ENCODE measurements at regions not wholly inside any gene's neighbourhood (a gene's known extent, or its start where the extent isn't known, plus 50 kb on each side); places are given as distances from the start of the nearest gene placed in this dataset.

DNA sequence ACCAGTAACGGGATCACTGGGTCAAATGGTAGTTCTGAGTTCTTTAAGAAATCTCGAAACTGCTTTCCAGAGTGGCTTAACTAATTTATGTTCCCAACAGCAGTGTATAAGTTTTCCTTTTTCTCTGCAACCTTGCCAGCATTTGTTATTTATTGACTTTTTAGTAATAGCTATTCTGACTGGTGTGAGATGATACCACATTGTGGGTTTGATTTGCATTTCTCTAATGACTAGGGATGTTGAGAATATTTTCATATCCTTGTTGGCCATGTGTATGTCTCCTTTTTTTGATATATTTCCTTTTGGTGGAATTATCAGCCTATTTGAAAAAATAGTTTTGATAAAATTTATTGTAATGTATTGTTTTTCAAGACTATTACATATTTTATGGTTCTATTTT, 701.2 kb upstream of the FBXO33 start:
- H3K36me3 ChIP-seq (ENCODE audit: control insufficient read depth in 4 of 4, insufficient read depth in 3 of 4, low read depth in 1 of 4, low read length in 3 of 4): no peaks in the 10 kb centered on the region
- no peak overlapping the region for H3K4me3 ChIP-seq (ENCODE audit: low read depth in 1 of 3, low read length in 3 of 3)
- TF ChIP-seq, protein P1, sequence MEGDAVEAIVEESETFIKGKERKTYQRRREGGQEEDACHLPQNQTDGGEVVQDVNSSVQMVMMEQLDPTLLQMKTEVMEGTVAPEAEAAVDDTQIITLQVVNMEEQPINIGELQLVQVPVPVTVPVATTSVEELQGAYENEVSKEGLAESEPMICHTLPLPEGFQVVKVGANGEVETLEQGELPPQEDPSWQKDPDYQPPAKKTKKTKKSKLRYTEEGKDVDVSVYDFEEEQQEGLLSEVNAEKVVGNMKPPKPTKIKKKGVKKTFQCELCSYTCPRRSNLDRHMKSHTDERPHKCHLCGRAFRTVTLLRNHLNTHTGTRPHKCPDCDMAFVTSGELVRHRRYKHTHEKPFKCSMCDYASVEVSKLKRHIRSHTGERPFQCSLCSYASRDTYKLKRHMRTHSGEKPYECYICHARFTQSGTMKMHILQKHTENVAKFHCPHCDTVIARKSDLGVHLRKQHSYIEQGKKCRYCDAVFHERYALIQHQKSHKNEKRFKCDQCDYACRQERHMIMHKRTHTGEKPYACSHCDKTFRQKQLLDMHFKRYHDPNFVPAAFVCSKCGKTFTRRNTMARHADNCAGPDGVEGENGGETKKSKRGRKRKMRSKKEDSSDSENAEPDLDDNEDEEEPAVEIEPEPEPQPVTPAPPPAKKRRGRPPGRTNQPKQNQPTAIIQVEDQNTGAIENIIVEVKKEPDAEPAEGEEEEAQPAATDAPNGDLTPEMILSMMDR (IDR thresholded peaks at IDR 0.05; ENCODE audit: low read depth, low read length, missing input control): no peak
- no peak for TF ChIP-seq GABPA (IDR thresholded peaks at IDR 0.05 in 1 of 2, conservative IDR thresholded peaks at IDR 0.05 in 1 of 2)
- TF ChIP-seq YY1 (IDR thresholded peaks at IDR 0.05): no peak
- no peak for TF ChIP-seq FOXA2 (IDR thresholded peaks at IDR 0.05)
- TF ChIP-seq SP1 (IDR thresholded peaks at IDR 0.05): no peak
- TF ChIP-seq, protein P2, sequence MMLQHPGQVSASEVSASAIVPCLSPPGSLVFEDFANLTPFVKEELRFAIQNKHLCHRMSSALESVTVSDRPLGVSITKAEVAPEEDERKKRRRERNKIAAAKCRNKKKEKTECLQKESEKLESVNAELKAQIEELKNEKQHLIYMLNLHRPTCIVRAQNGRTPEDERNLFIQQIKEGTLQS (IDR thresholded peaks at IDR 0.05): no peak
- no peak for TF ChIP-seq HNF4G (IDR thresholded peaks at IDR 0.05)
- TF ChIP-seq, protein P3, sequence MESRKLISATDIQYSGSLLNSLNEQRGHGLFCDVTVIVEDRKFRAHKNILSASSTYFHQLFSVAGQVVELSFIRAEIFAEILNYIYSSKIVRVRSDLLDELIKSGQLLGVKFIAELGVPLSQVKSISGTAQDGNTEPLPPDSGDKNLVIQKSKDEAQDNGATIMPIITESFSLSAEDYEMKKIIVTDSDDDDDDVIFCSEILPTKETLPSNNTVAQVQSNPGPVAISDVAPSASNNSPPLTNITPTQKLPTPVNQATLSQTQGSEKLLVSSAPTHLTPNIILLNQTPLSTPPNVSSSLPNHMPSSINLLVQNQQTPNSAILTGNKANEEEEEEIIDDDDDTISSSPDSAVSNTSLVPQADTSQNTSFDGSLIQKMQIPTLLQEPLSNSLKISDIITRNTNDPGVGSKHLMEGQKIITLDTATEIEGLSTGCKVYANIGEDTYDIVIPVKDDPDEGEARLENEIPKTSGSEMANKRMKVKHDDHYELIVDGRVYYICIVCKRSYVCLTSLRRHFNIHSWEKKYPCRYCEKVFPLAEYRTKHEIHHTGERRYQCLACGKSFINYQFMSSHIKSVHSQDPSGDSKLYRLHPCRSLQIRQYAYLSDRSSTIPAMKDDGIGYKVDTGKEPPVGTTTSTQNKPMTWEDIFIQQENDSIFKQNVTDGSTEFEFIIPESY (IDR thresholded peaks at IDR 0.05): no peak
- TF ChIP-seq FOXA1 (IDR thresholded peaks at IDR 0.05): no peak
- TF ChIP-seq, protein P4, sequence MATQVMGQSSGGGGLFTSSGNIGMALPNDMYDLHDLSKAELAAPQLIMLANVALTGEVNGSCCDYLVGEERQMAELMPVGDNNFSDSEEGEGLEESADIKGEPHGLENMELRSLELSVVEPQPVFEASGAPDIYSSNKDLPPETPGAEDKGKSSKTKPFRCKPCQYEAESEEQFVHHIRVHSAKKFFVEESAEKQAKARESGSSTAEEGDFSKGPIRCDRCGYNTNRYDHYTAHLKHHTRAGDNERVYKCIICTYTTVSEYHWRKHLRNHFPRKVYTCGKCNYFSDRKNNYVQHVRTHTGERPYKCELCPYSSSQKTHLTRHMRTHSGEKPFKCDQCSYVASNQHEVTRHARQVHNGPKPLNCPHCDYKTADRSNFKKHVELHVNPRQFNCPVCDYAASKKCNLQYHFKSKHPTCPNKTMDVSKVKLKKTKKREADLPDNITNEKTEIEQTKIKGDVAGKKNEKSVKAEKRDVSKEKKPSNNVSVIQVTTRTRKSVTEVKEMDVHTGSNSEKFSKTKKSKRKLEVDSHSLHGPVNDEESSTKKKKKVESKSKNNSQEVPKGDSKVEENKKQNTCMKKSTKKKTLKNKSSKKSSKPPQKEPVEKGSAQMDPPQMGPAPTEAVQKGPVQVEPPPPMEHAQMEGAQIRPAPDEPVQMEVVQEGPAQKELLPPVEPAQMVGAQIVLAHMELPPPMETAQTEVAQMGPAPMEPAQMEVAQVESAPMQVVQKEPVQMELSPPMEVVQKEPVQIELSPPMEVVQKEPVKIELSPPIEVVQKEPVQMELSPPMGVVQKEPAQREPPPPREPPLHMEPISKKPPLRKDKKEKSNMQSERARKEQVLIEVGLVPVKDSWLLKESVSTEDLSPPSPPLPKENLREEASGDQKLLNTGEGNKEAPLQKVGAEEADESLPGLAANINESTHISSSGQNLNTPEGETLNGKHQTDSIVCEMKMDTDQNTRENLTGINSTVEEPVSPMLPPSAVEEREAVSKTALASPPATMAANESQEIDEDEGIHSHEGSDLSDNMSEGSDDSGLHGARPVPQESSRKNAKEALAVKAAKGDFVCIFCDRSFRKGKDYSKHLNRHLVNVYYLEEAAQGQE (IDR thresholded peaks at IDR 0.05): no peak
- TF ChIP-seq, protein P5, sequence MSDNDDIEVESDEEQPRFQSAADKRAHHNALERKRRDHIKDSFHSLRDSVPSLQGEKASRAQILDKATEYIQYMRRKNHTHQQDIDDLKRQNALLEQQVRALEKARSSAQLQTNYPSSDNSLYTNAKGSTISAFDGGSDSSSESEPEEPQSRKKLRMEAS (IDR thresholded peaks at IDR 0.05): no peak
- TF ChIP-seq NR2F2 (IDR thresholded peaks at IDR 0.05): no peak
- no peak for TF ChIP-seq EGR1 (IDR thresholded peaks at IDR 0.05; ENCODE audit: low read depth in 2 of 2)
- TF ChIP-seq TAF1 (conservative IDR thresholded peaks at IDR 0.05): no peak
- no peak for TF ChIP-seq JUND (IDR thresholded peaks at IDR 0.05)
- no peaks in the 10 kb centered on the region for H3K4me1 ChIP-seq (ENCODE audit: control insufficient read depth in 4 of 4, insufficient read depth in 4 of 4, low read length in 3 of 4)
- no peak for DNase-seq (ENCODE audit: low spot score)
- H3K9me3 ChIP-seq (ENCODE audit: control insufficient read depth in 4 of 4, low read length in 3 of 4): no peaks in the 10 kb centered on the region
- H3K9ac ChIP-seq (ENCODE audit: low read depth in 1 of 2, low read length in 2 of 2): no peak overlapping the region
- no peaks in the 10 kb centered on the region for H3K27me3 ChIP-seq (ENCODE audit: control insufficient read depth in 4 of 4, insufficient read depth in 4 of 4, low read length in 3 of 4)
- H3K27ac ChIP-seq (ENCODE audit: low read depth in 1 of 2, low read length in 2 of 2): no peak overlapping the region
- WGBS: 90% methylated on average over 2 of the region's 2 CpGs

- Histone ChIP-seq H3K4me1 (ENCODE audit: control insufficient read depth in 4 of 4, insufficient read depth in 4 of 4, low read length in 3 of 4) (no peaks in the 10 kb centered on the region), H3K9me3 (ENCODE audit: control insufficient read depth in 4 of 4, low read length in 3 of 4) (peaks cover 0 to 2% (median 0%) of the 10 kb centered on the region in 4 donors), H3K36me3 (ENCODE audit: control insufficient read depth in 4 of 4, insufficient read depth in 3 of 4, low read depth in 1 of 4, low read length in 3 of 4) (no peaks in the 10 kb centered on the region), H3K4me3 (ENCODE audit: low read depth in 1 of 3, low read length in 3 of 3) (no peak overlapping the region), H3K9ac (ENCODE audit: low read depth in 1 of 2, low read length in 2 of 2) (no peak overlapping the region), H3K27ac (ENCODE audit: low read depth in 1 of 2, low read length in 2 of 2) (no peak overlapping the region), H3K27me3 (ENCODE audit: control insufficient read depth in 4 of 4, insufficient read depth in 4 of 4, low read length in 3 of 4) (no peaks in the 10 kb centered on the region)
- no peak for DNase-seq (ENCODE audit: low spot score)
- TF ChIP-seq FOXA1 (IDR thresholded peaks at IDR 0.05) (no peak), EGR1 (IDR thresholded peaks at IDR 0.05; ENCODE audit: low read depth in 2 of 2) (no peak), TAF1 (conservative IDR thresholded peaks at IDR 0.05) (no peak), FOXA2 (IDR thresholded peaks at IDR 0.05) (no peak), JUND (IDR thresholded peaks at IDR 0.05) (no peak), YY1 (IDR thresholded peaks at IDR 0.05) (no peak), RXRA (IDR thresholded peaks at IDR 0.05) (no peak), HNF4G (IDR thresholded peaks at IDR 0.05) (no peak), RAD21 (IDR thresholded peaks at IDR 0.05) (no peak), GABPA (IDR thresholded peaks at IDR 0.05 in 1 of 2, conservative IDR thresholded peaks at IDR 0.05 in 1 of 2) (no peak), SP1 (IDR thresholded peaks at IDR 0.05) (no peak), HNF4A (conservative IDR thresholded peaks at IDR 0.05) (no peak)
- TF ChIP-seq, protein P3 (IDR thresholded peaks at IDR 0.05): no peak
- TF ChIP-seq, protein P2 (IDR thresholded peaks at IDR 0.05): no peak
- TF ChIP-seq, protein P5 (IDR thresholded peaks at IDR 0.05): no peak
Observed at GRCh38 chr14:40129159-40129558, 696.9 kb upstream of the FBXO33 start.
